Trophoblast cell (in vitro differentiated cells and primary cell): ENCODE measurements at regions not wholly inside any gene's neighbourhood (a gene's known extent, or its start where the extent isn't known, plus 50 kb on each side); places are given as distances from the start of the nearest gene placed in this dataset.

Source experiments
- DNase-seq, 2 donors: peaks; one replicate each; pipeline ENCODE4 v3.0.0-alpha.2; 2016
- H2AFZ ChIP-seq: 2 replicates; pipeline ENCODE4 v1.6.1; 2013; ENCODE audit warnings: low read length, moderate library complexity, mild to moderate bottlenecking; ENCODE audit not compliant: insufficient read depth, poor library complexity
- H2AK5ac ChIP-seq: 2 replicates; pipeline ENCODE4 v1.6.1; 2013; ENCODE audit warnings: mild to moderate bottlenecking, low read length
- H2BK120ac ChIP-seq: 2 replicates; pipeline ENCODE4 v1.6.1; 2013; ENCODE audit warnings: low read length, mild to moderate bottlenecking, moderate library complexity; ENCODE audit not compliant: insufficient read depth, poor library complexity
- H2BK12ac ChIP-seq: 2 replicates; pipeline ENCODE4 v1.6.1; 2013; ENCODE audit warnings: mild to moderate bottlenecking, low read length, moderate library complexity
- H2BK5ac ChIP-seq: 2 replicates; pipeline ENCODE4 v1.6.1; 2013; ENCODE audit warnings: low read length, low read depth, moderate library complexity, mild to moderate bottlenecking; ENCODE audit not compliant: poor library complexity
- H3K14ac ChIP-seq: 2 replicates; pipeline ENCODE4 v1.6.1; 2013; ENCODE audit warnings: mild to moderate bottlenecking, low read length
- H3K18ac ChIP-seq: 2 replicates; pipeline ENCODE4 v1.6.1; 2013; ENCODE audit warnings: mild to moderate bottlenecking, low read length
- H3K23ac ChIP-seq: 2 replicates; pipeline ENCODE4 v1.6.1; 2013; ENCODE audit warnings: low read length
- H3K27ac ChIP-seq: 2 replicates; pipeline ENCODE4 v1.5.1; 2013; ENCODE audit warnings: low read depth, mild to moderate bottlenecking, inconsistent platforms, low read length, moderate library complexity
- H3K27me3 ChIP-seq: 2 replicates; pipeline ENCODE4 v1.6.1; 2013; ENCODE audit warnings: inconsistent platforms, mild to moderate bottlenecking, low read length, moderate library complexity; ENCODE audit not compliant: insufficient read depth
- H3K36me3 ChIP-seq, 2 experiments: 1 replicate in 1 of 2; 2 replicates in 1 of 2; pipeline ENCODE4 v1.6.1; 2013; ENCODE audit warnings: low read length in 2 of 2, mild to moderate bottlenecking in 2 of 2, moderate library complexity in 1 of 2; ENCODE audit not compliant: insufficient read depth in 2 of 2, control insufficient read depth in 1 of 2
- H3K4ac ChIP-seq: 2 replicates; pipeline ENCODE4 v1.6.1; 2013; ENCODE audit warnings: low read depth, mild to moderate bottlenecking, low read length, moderate library complexity
- H3K4me1 ChIP-seq, 2 experiments: 1 replicate in 1 of 2; 2 replicates in 1 of 2; pipeline ENCODE4 v1.6.1; 2013; ENCODE audit warnings: low read length in 2 of 2, mild to moderate bottlenecking in 2 of 2, moderate library complexity in 1 of 2; ENCODE audit not compliant: insufficient read depth in 2 of 2, control insufficient read depth in 1 of 2
- H3K4me2 ChIP-seq: 2 replicates; pipeline ENCODE4 v1.6.1; 2013; ENCODE audit warnings: inconsistent platforms, mild to moderate bottlenecking, low read length, moderate library complexity
- H3K4me3 ChIP-seq: 2 replicates; pipeline ENCODE4 v1.5.1; 2013; ENCODE audit warnings: mild to moderate bottlenecking, low read depth, low read length, inconsistent platforms
- H3K79me1 ChIP-seq: one replicate; pipeline ENCODE4 v1.6.1; 2013; ENCODE audit warnings: low read length
- H3K79me2 ChIP-seq: 2 replicates; pipeline ENCODE4 v1.6.1; 2013; ENCODE audit warnings: low read length, mild to moderate bottlenecking; ENCODE audit not compliant: control insufficient read depth, insufficient read depth, poor library complexity
- H3K9ac ChIP-seq: 2 replicates; pipeline ENCODE4 v1.6.1; 2013; ENCODE audit warnings: mild to moderate bottlenecking, low read length
- H3K9me3 ChIP-seq: 2 replicates; pipeline ENCODE4 v1.6.1; 2013; ENCODE audit warnings: low read depth, mild to moderate bottlenecking, control low read depth, inconsistent platforms, low read length; ENCODE audit not compliant: insufficient read depth
- H4K12ac ChIP-seq: 2 replicates; pipeline ENCODE4 v1.6.1; 2013; ENCODE audit warnings: low read depth, mild to moderate bottlenecking, low read length, moderate library complexity
- H4K8ac ChIP-seq: 2 replicates; pipeline ENCODE4 v1.6.1; 2013; ENCODE audit warnings: low read depth, mild to moderate bottlenecking, low read length, moderate library complexity
- H4K91ac ChIP-seq: one replicate; pipeline ENCODE4 v1.6.1; 2013; ENCODE audit warnings: low read depth, mild to moderate bottlenecking, low read length, moderate library complexity
- WGBS: extraction: QIAGEN DNeasy Blood & Tissue Kit; methylation state at CpG from one replicate; pipeline ENCODE4 v1.1.7; 2013; ENCODE audit warnings: missing lambda C conversion rate; ENCODE audit not compliant: insufficient read length, insufficient coverage; ENCODE audit errors: extremely low coverage; 5-methylcytosine and 5-hydroxymethylcytosine counted together

DNA sequence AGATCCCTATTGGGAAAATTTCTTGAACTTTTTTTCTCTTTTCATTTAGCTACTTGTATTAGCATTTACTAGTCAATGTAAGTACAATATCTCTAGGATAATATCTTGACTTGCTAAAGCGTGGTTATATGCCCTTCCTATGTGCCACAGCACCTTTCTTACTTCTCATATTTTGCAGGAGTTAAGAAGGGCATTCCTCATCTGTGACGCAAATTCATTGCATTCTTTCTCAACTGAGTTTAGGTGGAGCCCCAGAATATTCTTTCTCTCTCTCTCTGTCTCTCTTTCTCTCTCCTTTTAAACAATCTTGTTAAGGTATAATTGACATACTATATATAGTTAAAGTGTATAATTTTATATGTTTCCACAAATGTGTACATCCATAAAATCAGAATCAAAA is 266.1 kb downstream of the RAB38 start:
- Histone ChIP-seq H3K18ac (no peak overlapping the region), H2AK5ac (no peak overlapping the region), H2BK5ac (no peak overlapping the region), H3K14ac (no peak overlapping the region), H3K79me2 (no peaks in the 10 kb centered on the region), H3K23ac (no peak overlapping the region), H2BK120ac (no peak overlapping the region), H3K4me2 (no peak overlapping the region), H4K8ac (no peak overlapping the region), H3K4me3 (no peak overlapping the region), H3K79me1 (no peaks in the 10 kb centered on the region), H2AFZ (no peak overlapping the region), H2BK12ac (no peak overlapping the region), H4K91ac (no peak overlapping the region), H3K27me3 (no peaks in the 10 kb centered on the region), H3K4ac (no peak overlapping the region), H3K27ac (no peak overlapping the region), H4K12ac (no peak overlapping the region), H3K4me1 (no peaks in the 10 kb centered on the region), H3K36me3 (no peaks in the 10 kb centered on the region), H3K9ac (no peak overlapping the region), H3K9me3 (no peaks in the 10 kb centered on the region)
- peak in 1 of 2 donors; percentile 44 for DNase-seq
- no CpG with 5 or more reads among the region's 2 CpGs for WGBS

DNA sequence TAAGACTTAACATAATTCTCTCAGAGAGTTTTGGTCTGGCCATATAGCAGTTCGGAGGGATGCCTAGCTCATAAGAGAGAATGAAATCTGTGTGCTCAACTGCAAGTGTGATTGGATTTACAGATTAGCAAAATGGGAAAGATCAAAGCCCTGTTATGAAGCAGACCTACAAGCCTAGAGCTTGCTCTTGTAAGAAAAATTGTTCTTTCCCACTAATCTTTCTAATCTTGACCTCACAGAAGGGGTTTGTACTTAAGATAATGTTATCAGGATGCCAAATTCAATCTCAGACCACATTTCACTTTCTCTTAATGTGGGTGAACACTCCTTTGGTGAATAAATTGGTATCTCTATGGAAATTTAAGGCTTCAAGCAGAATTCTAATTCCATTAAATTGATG is 267.2 kb downstream of the RAB38 start:
- Histone ChIP-seq H4K12ac (no peak overlapping the region), H3K4me2 (no peak overlapping the region), H3K9ac (no peak overlapping the region), H3K79me2 (no peaks in the 10 kb centered on the region), H3K4ac (no peak overlapping the region), H4K8ac (no peak overlapping the region), H4K91ac (no peak overlapping the region), H2BK120ac (no peak overlapping the region), H3K4me3 (no peak overlapping the region), H3K18ac (no peak overlapping the region), H2BK5ac (no peak overlapping the region), H3K79me1 (no peaks in the 10 kb centered on the region), H3K27ac (no peak overlapping the region), H3K23ac (no peak overlapping the region), H2AFZ (no peak overlapping the region), H3K36me3 (no peaks in the 10 kb centered on the region), H3K4me1 (no peaks in the 10 kb centered on the region), H3K9me3 (no peaks in the 10 kb centered on the region), H3K14ac (no peak overlapping the region), H3K27me3 (no peaks in the 10 kb centered on the region), H2AK5ac (no peak overlapping the region), H2BK12ac (no peak overlapping the region)
- DNase-seq = no peak
- no CpG with 5 or more reads among the region's 1 CpG for WGBS

DNA sequence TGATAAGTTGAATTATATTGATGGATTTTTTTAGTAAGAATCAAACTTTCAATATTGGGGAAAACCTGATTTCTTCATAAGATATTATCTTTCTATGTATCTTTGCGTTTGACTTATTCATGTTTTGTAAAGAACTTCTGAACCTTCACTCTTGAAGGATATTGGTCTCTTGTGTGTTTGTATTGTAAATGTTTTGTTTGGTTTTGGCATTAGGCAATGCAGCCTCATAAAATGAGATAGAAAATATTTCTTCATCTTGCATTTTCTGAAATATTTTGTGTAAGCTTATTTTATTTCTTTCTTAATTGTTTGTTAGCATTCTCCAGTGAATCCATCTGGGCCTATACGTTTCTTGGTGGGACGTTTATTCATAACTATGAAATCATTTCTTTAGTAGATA is 271.9 kb downstream of the RAB38 start:
- DNase-seq = no peak
- no peak overlapping the region for H3K14ac ChIP-seq
- no CpG with 5 or more reads among the region's 3 CpGs for WGBS

DNA sequence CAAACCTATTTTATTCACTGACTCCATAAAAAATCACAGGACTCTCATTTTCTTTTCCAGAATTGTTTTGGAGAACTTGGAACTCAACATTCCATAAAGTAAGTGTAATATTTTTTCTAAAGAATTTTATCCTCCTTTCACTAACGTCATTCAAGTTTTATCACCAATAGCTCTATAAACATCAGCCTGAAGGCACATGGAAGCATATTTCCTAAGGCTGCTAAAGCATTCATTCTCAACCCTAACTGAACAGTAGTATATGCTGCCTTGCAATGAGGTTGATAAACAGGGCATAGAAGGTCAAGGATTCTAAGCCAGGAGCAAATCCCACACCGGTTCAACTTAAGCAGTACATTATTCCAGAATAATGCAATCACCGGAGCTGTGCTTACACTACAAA is 273.9 kb downstream of the RAB38 start:
- Histone ChIP-seq H2BK120ac (no peak overlapping the region), H3K18ac (no peak overlapping the region), H3K4me2 (no peak overlapping the region), H4K12ac (no peak overlapping the region), H3K23ac (no peak overlapping the region), H3K27ac (no peak overlapping the region), H3K14ac (no peak overlapping the region), H3K79me1 (no peaks in the 10 kb centered on the region), H2AFZ (no peak overlapping the region), H3K4me1 (no peaks in the 10 kb centered on the region), H3K9ac (no peak overlapping the region), H2BK5ac (no peak overlapping the region), H4K91ac (no peak overlapping the region), H3K4ac (no peak overlapping the region), H3K36me3 (no peaks in the 10 kb centered on the region), H3K27me3 (no peaks in the 10 kb centered on the region), H2AK5ac (no peak overlapping the region), H3K79me2 (no peaks in the 10 kb centered on the region), H2BK12ac (no peak overlapping the region), H3K4me3 (no peak overlapping the region), H3K9me3 (no peaks in the 10 kb centered on the region), H4K8ac (no peak overlapping the region)
- no CpG with 5 or more reads among the region's 3 CpGs for WGBS
- DNase-seq = peak in 1 of 2 donors; percentile 52

More for the DNA sequence above, 271.9 kb downstream of the RAB38 start:
- H4K91ac ChIP-seq = no peak overlapping the region
- H3K4me1 ChIP-seq = no peaks in the 10 kb centered on the region
- no peak overlapping the region for H3K4ac ChIP-seq
- H3K9me3 ChIP-seq = no peaks in the 10 kb centered on the region
- no peak overlapping the region for H2AFZ ChIP-seq
- H3K18ac ChIP-seq = no peak overlapping the region
- no peak overlapping the region for H2AK5ac ChIP-seq
- H3K23ac ChIP-seq = no peak overlapping the region
- no peak overlapping the region for H4K8ac ChIP-seq
- H3K9ac ChIP-seq = no peak overlapping the region
- no peak overlapping the region for H3K27ac ChIP-seq
- no peak overlapping the region for H3K4me3 ChIP-seq
- H2BK12ac ChIP-seq = no peak overlapping the region
- no peak overlapping the region for H4K12ac ChIP-seq
- H3K36me3 ChIP-seq = no peaks in the 10 kb centered on the region
- H3K79me1 ChIP-seq = no peaks in the 10 kb centered on the region
- H3K4me2 ChIP-seq = no peak overlapping the region
- H3K79me2 ChIP-seq = no peaks in the 10 kb centered on the region
- no peak overlapping the region for H2BK5ac ChIP-seq
- no peaks in the 10 kb centered on the region for H3K27me3 ChIP-seq
- H2BK120ac ChIP-seq = no peak overlapping the region
